ENCODE measurements at regions not wholly inside any gene's neighbourhood (a gene's known extent, or its start where the extent isn't known, plus 50 kb on each side); places are given as distances from the start of the nearest gene placed in this dataset.

GRCh38 chr5:8647111-8647510 is 778.2 kb downstream of the MTRR start (continued):
- TF ChIP-seq CEBPB (IDR thresholded peaks at IDR 0.05; ENCODE audit: low read depth, low read length) (no peak), KDM4A (IDR thresholded peaks at IDR 0.05; ENCODE audit: low read depth, low read length, severe bottlenecking) (no peak), SP1 (IDR thresholded peaks at IDR 0.05; ENCODE audit: low read depth, low read length) (no peak)

Data from H1 (cell line).